GM12801 (cell line): ENCODE measurements at regions not wholly inside any gene's neighbourhood (a gene's known extent, or its start where the extent isn't known, plus 50 kb on each side); places are given as distances from the start of the nearest gene placed in this dataset.

Experiments used
- CTCF ChIP-seq: IDR thresholded peaks from one replicate; pipeline ENCODE4 v1.5.1; 2011; ENCODE audit warnings: control low read depth; ENCODE audit not compliant: insufficient read length; ENCODE audit errors: extremely low read depth

GRCh38 chr3:153289334-153289808 is 127.3 kb downstream of the RAP2B start:
- no peak for TF ChIP-seq CTCF

- TF ChIP-seq CTCF, result no peak
These were observed 128.4 kb downstream of the RAP2B start for GRCh38 chr3:153290268-153291015.

- no peak for TF ChIP-seq CTCF
These were observed 129.1 kb downstream of the RAP2B start for GRCh38 chr3:153291059-153291685.

- TF ChIP-seq CTCF, result no peak
These were observed 131.2 kb downstream of the RAP2B start for GRCh38 chr3:153293265-153293664.

- TF ChIP-seq CTCF, result no peak
These were observed 133.9 kb downstream of the RAP2B start for GRCh38 chr3:153295901-153296300.

- no peak for TF ChIP-seq CTCF
These were observed 143.2 kb downstream of the RAP2B start for GRCh38 chr3:153305189-153305588.

GRCh38 chr3:153311541-153311940 is 149.5 kb downstream of the RAP2B start:
- no peak for TF ChIP-seq CTCF
